Natural killer cell (primary cell): ENCODE measurements at regions not wholly inside any gene's neighbourhood (a gene's known extent, or its start where the extent isn't known, plus 50 kb on each side); places are given as distances from the start of the nearest gene placed in this dataset.

Source experiments
- ATAC-seq, 3 donors: fragments of 150-1000 bp in 2 of 3; fragments of 200-7000 bp in 1 of 3; cut with Tn5 transposase; 1 replicate in 1 of 3; 2 replicates in 2 of 3; pipeline ENCODE4 v1.10.0; 2021; ENCODE audit warnings: mild to moderate bottlenecking in 2 of 3, moderate library complexity in 2 of 3
- DNase-seq, 2 donors: peaks; one replicate each; pipeline versions ENCODE4 v3.0.0 to v3.0.0-alpha.2; 2013 to 2021; ENCODE audit warnings: mixed read lengths in 1 of 2
- H3K27ac ChIP-seq: one replicate; pipeline ENCODE4 v1.5.1; 2013; ENCODE audit warnings: mild to moderate bottlenecking, low read length
- H3K27me3 ChIP-seq: one replicate; pipeline ENCODE4 v1.6.1; 2013; ENCODE audit warnings: low read length; ENCODE audit not compliant: control insufficient read depth, insufficient read depth
- H3K36me3 ChIP-seq: one replicate; pipeline ENCODE4 v1.6.1; 2013; ENCODE audit warnings: low read length; ENCODE audit not compliant: control insufficient read depth, insufficient read depth
- H3K4me1 ChIP-seq: one replicate; pipeline ENCODE4 v1.6.1; 2013; ENCODE audit warnings: low read length; ENCODE audit not compliant: control insufficient read depth, insufficient read depth
- H3K4me3 ChIP-seq: one replicate; pipeline ENCODE4 v1.5.1; 2013; ENCODE audit warnings: low read length
- H3K9me3 ChIP-seq: one replicate; pipeline ENCODE4 v1.6.1; 2013; ENCODE audit warnings: low read length; ENCODE audit not compliant: control insufficient read depth, insufficient read depth
- H3K27ac Mint-ChIP-seq, 2 donors: one replicate each; pipeline ENCODE4 v1.8.0; 2022; ENCODE audit warnings: mild to moderate bottlenecking in 2 of 2, mixed read lengths in 2 of 2, moderate library complexity in 1 of 2
- H3K27me3 Mint-ChIP-seq, 2 donors: one replicate each; pipeline ENCODE4 v1.8.0; 2022; ENCODE audit warnings: low read depth in 2 of 2, mixed read lengths in 2 of 2
- H3K36me3 Mint-ChIP-seq: one replicate; pipeline ENCODE4 v1.8.0; 2022; ENCODE audit warnings: mixed read lengths
- H3K4me1 Mint-ChIP-seq, 2 donors: one replicate each; pipeline ENCODE4 v1.8.0; 2022; ENCODE audit warnings: mixed read lengths in 2 of 2
- H3K4me3 Mint-ChIP-seq: one replicate; pipeline ENCODE4 v1.8.0; 2022; ENCODE audit warnings: mild to moderate bottlenecking, moderate library complexity, mixed read lengths
- H3K9me3 Mint-ChIP-seq, 2 donors: one replicate each; pipeline ENCODE4 v1.8.0; 2022; ENCODE audit warnings: mixed read lengths in 2 of 2
- WGBS: methylation state at CpG from one replicate; pipeline ENCODE4 v1.1.7; 2013; ENCODE audit warnings: missing lambda C conversion rate; ENCODE audit not compliant: insufficient coverage; 5-methylcytosine and 5-hydroxymethylcytosine counted together
- intact Hi-C: fragments of 100-400 bp; cut with micrococcal nuclease; formaldehyde crosslinking; loops from one replicate; pipeline ENCODE4 v1.14.2; 2022
- TF ChIP-seq, protein P1 (sequence below): fragments of 200-600 bp; IDR thresholded peaks from one replicate; pipeline ENCODE4 v1.8.0; 2022; ENCODE audit warnings: antibody characterized with exemption

DNA sequence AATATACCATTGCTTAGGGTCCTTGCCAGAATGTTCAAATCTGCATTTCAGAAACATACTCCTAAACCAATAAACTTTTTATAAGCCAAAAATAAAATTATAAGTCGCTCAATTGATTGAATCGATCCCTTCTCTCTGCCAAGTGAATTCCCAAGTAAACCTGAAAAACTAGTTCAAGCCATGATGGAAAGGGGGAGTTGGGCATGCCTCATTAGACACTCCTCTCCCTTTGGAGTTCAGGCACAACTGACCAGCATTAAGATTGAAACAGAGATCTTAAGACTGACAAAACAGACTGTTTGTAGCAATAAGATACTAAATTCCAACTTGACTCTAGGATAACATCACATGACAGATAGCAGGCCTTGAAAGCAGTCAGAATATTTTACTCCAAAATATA lies 113.7 kb upstream of the RASGRP1 start:
- H3K9me3 Mint-ChIP-seq: no peaks in the 10 kb centered on the region
- Histone ChIP-seq H3K36me3 (no peaks in the 10 kb centered on the region), H3K27me3 (no peaks in the 10 kb centered on the region), H3K27ac (no peak overlapping the region), H3K4me1 (peaks cover 14% of the 10 kb centered on the region), H3K4me3 (no peak overlapping the region), H3K9me3 (no peaks in the 10 kb centered on the region)
- intact Hi-C loops: no loop called here
- no peaks in the 10 kb centered on the region for H3K36me3 Mint-ChIP-seq
- ATAC-seq (no peak), DNase-seq (no peak)
- TF ChIP-seq, protein P1, sequence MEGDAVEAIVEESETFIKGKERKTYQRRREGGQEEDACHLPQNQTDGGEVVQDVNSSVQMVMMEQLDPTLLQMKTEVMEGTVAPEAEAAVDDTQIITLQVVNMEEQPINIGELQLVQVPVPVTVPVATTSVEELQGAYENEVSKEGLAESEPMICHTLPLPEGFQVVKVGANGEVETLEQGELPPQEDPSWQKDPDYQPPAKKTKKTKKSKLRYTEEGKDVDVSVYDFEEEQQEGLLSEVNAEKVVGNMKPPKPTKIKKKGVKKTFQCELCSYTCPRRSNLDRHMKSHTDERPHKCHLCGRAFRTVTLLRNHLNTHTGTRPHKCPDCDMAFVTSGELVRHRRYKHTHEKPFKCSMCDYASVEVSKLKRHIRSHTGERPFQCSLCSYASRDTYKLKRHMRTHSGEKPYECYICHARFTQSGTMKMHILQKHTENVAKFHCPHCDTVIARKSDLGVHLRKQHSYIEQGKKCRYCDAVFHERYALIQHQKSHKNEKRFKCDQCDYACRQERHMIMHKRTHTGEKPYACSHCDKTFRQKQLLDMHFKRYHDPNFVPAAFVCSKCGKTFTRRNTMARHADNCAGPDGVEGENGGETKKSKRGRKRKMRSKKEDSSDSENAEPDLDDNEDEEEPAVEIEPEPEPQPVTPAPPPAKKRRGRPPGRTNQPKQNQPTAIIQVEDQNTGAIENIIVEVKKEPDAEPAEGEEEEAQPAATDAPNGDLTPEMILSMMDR: no peak
- H3K4me3 Mint-ChIP-seq: no peak overlapping the region
- WGBS: 100% methylated on average over 2 of the region's 2 CpGs
- H3K27ac Mint-ChIP-seq: no peak overlapping the region
- H3K4me1 Mint-ChIP-seq: peaks cover 15 to 17% of the 10 kb centered on the region in 2 donors
- H3K27me3 Mint-ChIP-seq: peaks cover 0 to 3% of the 10 kb centered on the region in 2 donors

DNA sequence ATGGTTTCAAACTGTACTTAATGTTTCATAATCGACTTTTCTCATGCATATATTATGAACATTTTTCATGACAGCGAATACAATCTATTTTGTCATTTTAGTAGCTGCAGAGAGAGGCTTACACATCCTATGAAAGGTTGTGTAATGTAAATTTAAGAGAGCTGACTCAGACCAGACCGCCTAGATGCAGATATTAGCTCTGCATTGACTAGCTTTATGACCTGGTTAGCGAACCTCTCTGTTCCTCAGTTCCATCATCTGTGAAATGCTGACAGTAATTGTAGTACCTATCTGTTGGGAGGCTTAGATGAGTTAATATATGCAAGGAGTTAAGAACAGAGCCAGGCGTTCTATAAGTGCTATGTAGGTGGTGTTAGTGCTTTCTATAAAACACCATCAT lies 116.2 kb upstream of the RASGRP1 start:
- TF ChIP-seq, protein P1: no peak
- H3K27me3 Mint-ChIP-seq: peaks cover 0 to 3% of the 10 kb centered on the region in 2 donors
- intact Hi-C loops: no loop called here
- H3K9me3 Mint-ChIP-seq: no peaks in the 10 kb centered on the region
- H3K36me3 Mint-ChIP-seq: no peaks in the 10 kb centered on the region
- peaks cover 30 to 33% of the 10 kb centered on the region in 2 donors for H3K4me1 Mint-ChIP-seq
- Histone ChIP-seq H3K27ac (no peak overlapping the region), H3K9me3 (no peaks in the 10 kb centered on the region), H3K27me3 (no peaks in the 10 kb centered on the region), H3K36me3 (no peaks in the 10 kb centered on the region), H3K4me3 (no peak overlapping the region), H3K4me1 (peaks cover 26% of the 10 kb centered on the region)
- ATAC-seq (no peak), DNase-seq (no peak)
- no peak overlapping the region for H3K27ac Mint-ChIP-seq
- H3K4me3 Mint-ChIP-seq: no peak overlapping the region
- WGBS: 86% methylated on average over 3 of the region's 5 CpGs

DNA sequence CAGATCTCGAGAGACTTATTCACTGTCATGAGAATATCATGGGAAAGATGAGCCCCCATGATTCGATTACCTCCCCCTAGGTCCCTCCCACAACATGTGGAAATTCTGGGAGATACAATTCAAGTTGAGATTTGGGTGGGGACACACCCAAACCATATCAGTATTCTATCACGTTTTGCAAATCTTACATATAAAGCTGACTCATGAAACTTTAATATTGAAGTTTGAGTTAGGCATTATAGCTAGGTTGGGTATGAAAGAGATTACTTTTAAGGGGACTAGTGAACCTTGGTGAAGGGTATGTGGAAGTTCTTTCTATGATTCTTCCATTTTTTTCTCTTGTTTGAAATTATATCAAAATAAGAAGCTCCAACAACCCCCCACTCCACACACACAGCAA lies 117.7 kb upstream of the RASGRP1 start:
- TF ChIP-seq, protein P1: no peak
- Histone ChIP-seq H3K36me3 (no peaks in the 10 kb centered on the region), H3K4me3 (no peak overlapping the region), H3K9me3 (no peaks in the 10 kb centered on the region), H3K4me1 (peaks cover 34% of the 10 kb centered on the region), H3K27me3 (no peaks in the 10 kb centered on the region), H3K27ac (no peak overlapping the region)
- Mint-ChIP-seq H3K27me3 (peaks cover 0 to 3% of the 10 kb centered on the region in 2 donors), H3K4me1 (peaks cover 36 to 40% of the 10 kb centered on the region in 2 donors), H3K4me3 (no peak overlapping the region), H3K27ac (no peak overlapping the region), H3K36me3 (no peaks in the 10 kb centered on the region), H3K9me3 (no peaks in the 10 kb centered on the region)
- WGBS: 90% methylated on average over 2 of the region's 3 CpGs
- DNase-seq (no peak), ATAC-seq (no peak)
- intact Hi-C loops: no loop called here

DNA sequence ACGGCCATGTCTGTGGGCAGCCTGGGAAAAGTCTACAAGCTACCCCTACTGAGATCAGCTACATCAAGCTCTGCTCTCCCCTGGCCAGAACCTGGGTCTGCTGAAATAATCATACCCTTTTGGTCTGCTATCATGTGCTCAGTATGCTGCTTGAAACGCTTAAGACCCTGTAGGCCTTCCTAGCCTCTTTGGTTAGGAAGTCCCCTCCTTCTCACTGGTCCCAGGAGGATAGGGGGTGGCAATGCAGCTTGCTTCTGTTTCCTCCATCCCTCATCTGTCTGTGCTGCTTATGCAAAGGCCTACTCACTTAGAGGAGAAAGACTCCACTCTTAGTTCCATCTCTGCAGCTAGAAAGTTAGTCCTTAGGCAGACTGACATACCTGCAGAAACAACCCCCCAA lies 118.2 kb upstream of the RASGRP1 start:
- no peak overlapping the region for H3K27ac ChIP-seq
- no peaks in the 10 kb centered on the region for H3K9me3 Mint-ChIP-seq

More for the DNA sequence above, 118.2 kb upstream of the RASGRP1 start:
- Mint-ChIP-seq H3K27me3 (no peaks in the 10 kb centered on the region), H3K4me3 (no peak overlapping the region), H3K36me3 (no peaks in the 10 kb centered on the region), H3K27ac (peak overlapping the region in 1 of 2 donors; percentile 80), H3K4me1 (peaks cover 36 to 40% of the 10 kb centered on the region in 2 donors)
- Histone ChIP-seq H3K27me3 (no peaks in the 10 kb centered on the region), H3K9me3 (no peaks in the 10 kb centered on the region), H3K4me3 (no peak overlapping the region), H3K36me3 (no peaks in the 10 kb centered on the region), H3K4me1 (peaks cover 39% of the 10 kb centered on the region)
- intact Hi-C loops: loop anchor here (1.0 kb wide), 4 partner anchors 16 to 209 kb away; partner anchors contain the start of gene RASGRP1
- no peak for DNase-seq
- 77% methylated on average over 2 of the region's 2 CpGs for WGBS
- no peak for ATAC-seq
- TF ChIP-seq, protein P1: no peak
